Gastrocnemius medialis (tissue), 4 donors: ENCODE measurements at regions not wholly inside any gene's neighbourhood (a gene's known extent, or its start where the extent isn't known, plus 50 kb on each side); places are given as distances from the start of the nearest gene placed in this dataset.

ENCODE experiments used
- CTCF ChIP-seq, 5 experiments: fragments of 450-650 bp in 3 of 5; fragments of 200-600 bp in 2 of 5; sonication (generic) in 2 of 5; IDR thresholded peaks in 4 of 5; conservative IDR thresholded peaks in 1 of 5; 1 replicate in 4 of 5; 2 replicates in 1 of 5; pipeline ENCODE4 v1.5.1; 2016 to 2019; ENCODE audit warnings: antibody characterized with exemption in 5 of 5, mild to moderate bottlenecking in 3 of 5, moderate library complexity in 3 of 5
- POLR2A ChIP-seq, 2 donors: fragments of 450-650 bp; IDR thresholded peaks; one replicate each; pipeline ENCODE4 v1.6.1; 2017; ENCODE audit warnings: antibody characterized with exemption in 2 of 2, mild to moderate bottlenecking in 2 of 2, moderate library complexity in 2 of 2

DNA sequence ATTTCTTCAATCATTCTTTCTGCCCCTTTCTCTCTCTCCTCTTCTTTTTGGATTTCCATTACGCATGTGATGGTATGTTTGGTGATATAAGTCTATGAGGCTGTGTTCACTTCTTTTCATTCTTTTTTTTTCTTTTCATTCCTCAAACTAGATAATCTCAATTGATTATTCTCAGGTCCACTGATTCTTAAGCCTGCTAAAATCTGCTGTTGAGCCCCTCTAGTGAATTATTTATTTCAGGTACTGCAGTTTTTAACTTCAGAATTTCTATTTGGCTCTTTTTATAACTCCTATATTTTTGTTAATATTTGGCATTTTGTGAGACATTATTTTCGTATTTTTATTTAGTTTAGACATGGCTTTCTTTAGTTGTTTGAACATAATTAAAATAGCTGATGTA lies 671.3 kb upstream of the NECTIN3 start:
- no peak for TF ChIP-seq CTCF (IDR thresholded peaks at IDR 0.05 in 4 of 5, conservative IDR thresholded peaks at IDR 0.05 in 1 of 5)
- TF ChIP-seq POLR2A (IDR thresholded peaks at IDR 0.05): no peak
